Right forelimb (tissue), 1 donor: ENCODE measurements at regions not wholly inside any gene's neighbourhood (a gene's known extent, or its start where the extent isn't known, plus 50 kb on each side); places are given as distances from the start of the nearest gene placed in this dataset.
"Not testable (repeated sequence)": the region's sequence is repeated elsewhere in the genome, so short reads cannot be mapped to it uniquely, and the experiment has no call there.

Experiments used
- DNase-seq: peaks from one replicate; pipeline ENCODE4 v3.0.0-alpha.2; 2018

DNA sequence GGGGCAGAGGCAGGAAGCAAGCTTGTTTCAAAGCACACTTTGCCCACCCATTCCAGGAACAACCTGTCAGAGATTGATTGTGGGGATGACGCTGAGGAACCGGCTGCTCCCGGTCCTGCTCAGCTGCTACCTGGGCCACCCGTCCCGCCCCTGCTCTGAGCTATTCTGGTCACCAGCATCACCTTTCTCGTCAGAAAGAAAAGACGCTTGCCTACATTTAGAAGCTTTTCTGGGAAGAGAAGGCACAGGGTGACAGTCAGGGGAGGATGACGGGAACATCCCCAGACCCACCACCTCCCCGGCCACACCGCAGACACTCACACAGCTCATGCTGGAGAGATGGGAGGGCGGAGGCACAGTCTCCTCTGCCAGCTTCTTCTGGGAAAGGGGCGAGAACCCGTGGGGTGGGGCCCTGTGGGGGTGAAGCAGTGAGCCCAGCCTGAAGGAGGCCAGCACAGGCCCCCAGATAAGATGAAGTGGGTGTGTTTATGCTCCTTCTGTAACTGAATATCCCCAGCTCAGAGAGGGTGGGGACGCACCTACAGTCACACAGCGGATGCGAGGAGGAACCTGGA is 81.8 kb downstream of the CPZ start:
- DNase-seq, result no peak

- not testable (repeated sequence) for DNase-seq
These were observed 80.5 kb downstream of the CPZ start for GRCh38 chr4:8673106-8673505.

DNA sequence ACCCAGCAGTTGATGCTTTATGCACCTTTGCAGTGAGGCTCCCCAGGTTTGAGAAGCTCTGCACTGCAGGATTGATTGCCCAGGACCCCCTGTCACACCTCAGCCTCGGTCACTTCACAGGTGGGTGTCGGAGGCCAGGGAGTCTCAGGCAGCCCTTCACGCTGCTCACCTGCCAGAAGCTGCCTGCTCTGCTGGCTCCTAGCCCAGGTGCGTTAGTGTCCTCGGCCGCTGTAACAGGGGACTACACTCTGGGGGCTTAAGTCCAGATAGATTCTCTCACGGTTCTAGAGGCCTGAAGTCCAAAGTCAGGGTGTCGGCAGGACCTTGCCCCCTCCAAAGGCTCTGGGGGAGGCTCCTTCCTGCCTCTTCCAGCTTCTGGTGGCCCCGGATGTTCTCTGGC is 79.9 kb downstream of the CPZ start:
- DNase-seq, result no peak

DNA sequence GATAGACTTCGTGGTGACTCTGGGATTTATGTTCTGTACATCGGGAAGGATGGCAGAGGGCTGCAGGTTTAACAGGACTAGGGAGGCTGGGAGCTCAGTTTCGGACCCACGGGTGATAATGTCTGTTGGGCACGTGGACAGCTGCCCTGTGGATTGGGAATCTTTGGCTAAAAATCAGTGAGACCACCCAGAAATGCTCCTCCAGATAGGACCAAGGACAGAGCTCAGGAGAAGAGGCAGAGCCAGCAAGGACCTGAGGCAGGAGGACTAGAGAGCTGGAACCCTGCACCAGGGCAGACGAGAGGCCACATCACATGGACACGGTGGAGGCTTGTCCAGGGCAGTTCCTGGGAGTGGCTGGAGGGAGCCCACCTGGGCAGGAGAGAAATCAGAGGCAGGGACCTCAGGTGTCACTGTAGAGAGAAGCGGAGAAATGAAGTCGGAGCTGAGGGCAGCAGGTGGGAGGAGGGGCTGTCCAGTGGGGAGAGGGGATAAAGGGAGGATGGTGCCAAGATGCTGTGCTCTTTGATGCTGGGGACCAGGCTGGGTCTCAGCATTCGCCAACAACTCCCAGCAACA is 79.2 kb downstream of the CPZ start:
- DNase-seq, result no peak
